HAP-1 (cell line): ENCODE measurements at regions not wholly inside any gene's neighbourhood (a gene's known extent, or its start where the extent isn't known, plus 50 kb on each side); places are given as distances from the start of the nearest gene placed in this dataset.

Source experiments
- DNase-seq, 2 experiments: peaks; one replicate each; pipeline ENCODE4 v3.0.0-alpha.2; 2016 to 2020; ENCODE audit warnings: low spot score in 2 of 2
- H3K27me3 ChIP-seq: fragments of 250-450 bp; sonication (Bioruptor Pico); 2 replicates; pipeline ENCODE4 v1.5.1; 2020; ENCODE audit warnings: low read depth, mild to moderate bottlenecking, moderate library complexity
- H3K36me3 ChIP-seq: fragments of 250-450 bp; sonication (Bioruptor Pico); replicated peaks from 2 replicates; pipeline ENCODE4 v1.5.1; 2020; ENCODE audit warnings: mild to moderate bottlenecking
- H3K4me1 ChIP-seq: fragments of 250-450 bp; sonication (Bioruptor Pico); 2 replicates; pipeline ENCODE4 v1.5.1; 2020; ENCODE audit warnings: mild to moderate bottlenecking
- H3K4me3 ChIP-seq: fragments of 250-450 bp; sonication (Bioruptor Pico); 2 replicates; pipeline ENCODE4 v1.5.1; 2020; ENCODE audit warnings: mild to moderate bottlenecking, moderate library complexity
- H3K9me3 ChIP-seq: fragments of 250-450 bp; sonication (Bioruptor Pico); 2 replicates; pipeline ENCODE4 v1.5.1; 2020; ENCODE audit warnings: mild to moderate bottlenecking, moderate library complexity
- in situ Hi-C: fragments of 300-500 bp; cut with MboI; formaldehyde crosslinking; loops from 3 replicates; pipeline ENCODE4 v1.14.3; 2020; ENCODE audit warnings: low sequenced_read_pairs, inconsistent platforms, mixed read lengths

GRCh38 chr11:92685049-92685448 lies 284.4 kb upstream of the MTNR1B start:
- Histone ChIP-seq H3K9me3 (no peaks in the 10 kb centered on the region), H3K36me3 (no peaks in the 10 kb centered on the region), H3K27me3 (no peaks in the 10 kb centered on the region), H3K4me3 (no peak overlapping the region), H3K4me1 (no peaks in the 10 kb centered on the region)
- no peak for DNase-seq
- in situ Hi-C loops = no loop called here

GRCh38 chr11:92687724-92688123 lies 281.7 kb upstream of the MTNR1B start:
- in situ Hi-C loops = no loop called here
- no peak for DNase-seq
- H3K4me1 ChIP-seq = no peaks in the 10 kb centered on the region
- H3K9me3 ChIP-seq = no peaks in the 10 kb centered on the region
- H3K36me3 ChIP-seq = no peaks in the 10 kb centered on the region
- no peak overlapping the region for H3K4me3 ChIP-seq
- no peaks in the 10 kb centered on the region for H3K27me3 ChIP-seq

- Histone ChIP-seq H3K9me3 (no peaks in the 10 kb centered on the region), H3K4me1 (no peaks in the 10 kb centered on the region), H3K36me3 (no peaks in the 10 kb centered on the region), H3K4me3 (no peak overlapping the region), H3K27me3 (no peaks in the 10 kb centered on the region)
- no peak for DNase-seq
- in situ Hi-C loops = no loop called here
Measured at GRCh38 chr11:92688416-92688815, 281.0 kb upstream of the MTNR1B start.

- DNase-seq = no peak
- in situ Hi-C loops = no loop called here
- no peak overlapping the region for H3K4me3 ChIP-seq
- no peaks in the 10 kb centered on the region for H3K4me1 ChIP-seq
- H3K27me3 ChIP-seq = no peaks in the 10 kb centered on the region
- H3K36me3 ChIP-seq = no peaks in the 10 kb centered on the region
- H3K9me3 ChIP-seq = no peaks in the 10 kb centered on the region
Measured at GRCh38 chr11:92692826-92693546, 276.5 kb upstream of the MTNR1B start.

- Histone ChIP-seq H3K4me1 (no peaks in the 10 kb centered on the region), H3K27me3 (no peaks in the 10 kb centered on the region), H3K9me3 (no peaks in the 10 kb centered on the region), H3K4me3 (no peak overlapping the region), H3K36me3 (no peaks in the 10 kb centered on the region)
- in situ Hi-C loops = no loop called here
- DNase-seq = no peak
Measured at GRCh38 chr11:92696076-92696475, 273.4 kb upstream of the MTNR1B start.

GRCh38 chr11:92697461-92698312 lies 271.8 kb upstream of the MTNR1B start:
- no peak for DNase-seq
- Histone ChIP-seq H3K9me3 (no peaks in the 10 kb centered on the region), H3K4me1 (no peaks in the 10 kb centered on the region), H3K27me3 (no peaks in the 10 kb centered on the region), H3K36me3 (no peaks in the 10 kb centered on the region), H3K4me3 (no peak overlapping the region)
- in situ Hi-C loops = no loop called here

GRCh38 chr11:92698742-92699141 lies 270.7 kb upstream of the MTNR1B start:
- H3K4me1 ChIP-seq = no peaks in the 10 kb centered on the region
- no peak for DNase-seq
- H3K27me3 ChIP-seq = no peaks in the 10 kb centered on the region
- H3K36me3 ChIP-seq = no peaks in the 10 kb centered on the region
- no peaks in the 10 kb centered on the region for H3K9me3 ChIP-seq
- in situ Hi-C loops = no loop called here
- H3K4me3 ChIP-seq = no peak overlapping the region

- Histone ChIP-seq H3K27me3 (no peaks in the 10 kb centered on the region), H3K4me3 (no peak overlapping the region), H3K9me3 (no peaks in the 10 kb centered on the region), H3K4me1 (no peaks in the 10 kb centered on the region), H3K36me3 (no peaks in the 10 kb centered on the region)
- no peak for DNase-seq
- in situ Hi-C loops = no loop called here
Measured at GRCh38 chr11:92702037-92702804, 267.2 kb upstream of the MTNR1B start.

GRCh38 chr11:92702805-92703448 lies 266.5 kb upstream of the MTNR1B start:
- Histone ChIP-seq H3K4me3 (no peak overlapping the region), H3K9me3 (no peaks in the 10 kb centered on the region), H3K27me3 (no peaks in the 10 kb centered on the region), H3K4me1 (no peaks in the 10 kb centered on the region), H3K36me3 (no peaks in the 10 kb centered on the region)
- in situ Hi-C loops = no loop called here
- no peak for DNase-seq

- Histone ChIP-seq H3K27me3 (no peaks in the 10 kb centered on the region), H3K4me3 (no peak overlapping the region), H3K9me3 (no peaks in the 10 kb centered on the region), H3K36me3 (no peaks in the 10 kb centered on the region), H3K4me1 (no peaks in the 10 kb centered on the region)
- in situ Hi-C loops = no loop called here
- no peak for DNase-seq
Measured at GRCh38 chr11:92703449-92703830, 266.0 kb upstream of the MTNR1B start.

- Histone ChIP-seq H3K4me1 (no peaks in the 10 kb centered on the region), H3K4me3 (no peak overlapping the region), H3K36me3 (no peaks in the 10 kb centered on the region), H3K9me3 (no peaks in the 10 kb centered on the region), H3K27me3 (no peaks in the 10 kb centered on the region)
- no peak for DNase-seq
- in situ Hi-C loops = no loop called here
Measured at GRCh38 chr11:92707173-92707619, 262.3 kb upstream of the MTNR1B start.

GRCh38 chr11:92707665-92708064 lies 261.8 kb upstream of the MTNR1B start:
- Histone ChIP-seq H3K4me3 (no peak overlapping the region), H3K36me3 (no peaks in the 10 kb centered on the region), H3K27me3 (no peaks in the 10 kb centered on the region), H3K4me1 (no peaks in the 10 kb centered on the region), H3K9me3 (no peaks in the 10 kb centered on the region)
- in situ Hi-C loops = no loop called here
- no peak for DNase-seq

GRCh38 chr11:92709329-92709728 lies 260.1 kb upstream of the MTNR1B start:
- DNase-seq = no peak
- Histone ChIP-seq H3K9me3 (no peaks in the 10 kb centered on the region), H3K4me3 (no peak overlapping the region), H3K36me3 (no peaks in the 10 kb centered on the region), H3K4me1 (no peaks in the 10 kb centered on the region), H3K27me3 (no peaks in the 10 kb centered on the region)
- in situ Hi-C loops = no loop called here
